Peyer's patch (tissue), 4 donors: ENCODE measurements at regions not wholly inside any gene's neighbourhood (a gene's known extent, or its start where the extent isn't known, plus 50 kb on each side); places are given as distances from the start of the nearest gene placed in this dataset.

Experiments used
- POLR2A ChIP-seq, 2 donors: fragments of 450-650 bp; IDR thresholded peaks; one replicate each; pipeline ENCODE4 v1.5.1; 2017; ENCODE audit warnings: antibody characterized with exemption in 2 of 2, mild to moderate bottlenecking in 2 of 2, moderate library complexity in 2 of 2
- TF ChIP-seq, protein P1 (sequence below), 6 experiments: fragments of 450-650 bp in 4 of 6; fragments of 200-600 bp in 2 of 6; sonication (generic) in 1 of 6; IDR thresholded peaks; one replicate each; pipeline ENCODE4 v1.5.1; 2017 to 2019; ENCODE audit warnings: antibody characterized with exemption in 6 of 6, mild to moderate bottlenecking in 3 of 6, moderate library complexity in 1 of 6

GRCh38 chr7:115734641-115735040, 295.9 kb downstream of the TFEC start:
- TF ChIP-seq, protein P1, sequence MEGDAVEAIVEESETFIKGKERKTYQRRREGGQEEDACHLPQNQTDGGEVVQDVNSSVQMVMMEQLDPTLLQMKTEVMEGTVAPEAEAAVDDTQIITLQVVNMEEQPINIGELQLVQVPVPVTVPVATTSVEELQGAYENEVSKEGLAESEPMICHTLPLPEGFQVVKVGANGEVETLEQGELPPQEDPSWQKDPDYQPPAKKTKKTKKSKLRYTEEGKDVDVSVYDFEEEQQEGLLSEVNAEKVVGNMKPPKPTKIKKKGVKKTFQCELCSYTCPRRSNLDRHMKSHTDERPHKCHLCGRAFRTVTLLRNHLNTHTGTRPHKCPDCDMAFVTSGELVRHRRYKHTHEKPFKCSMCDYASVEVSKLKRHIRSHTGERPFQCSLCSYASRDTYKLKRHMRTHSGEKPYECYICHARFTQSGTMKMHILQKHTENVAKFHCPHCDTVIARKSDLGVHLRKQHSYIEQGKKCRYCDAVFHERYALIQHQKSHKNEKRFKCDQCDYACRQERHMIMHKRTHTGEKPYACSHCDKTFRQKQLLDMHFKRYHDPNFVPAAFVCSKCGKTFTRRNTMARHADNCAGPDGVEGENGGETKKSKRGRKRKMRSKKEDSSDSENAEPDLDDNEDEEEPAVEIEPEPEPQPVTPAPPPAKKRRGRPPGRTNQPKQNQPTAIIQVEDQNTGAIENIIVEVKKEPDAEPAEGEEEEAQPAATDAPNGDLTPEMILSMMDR (IDR thresholded peaks at IDR 0.05), result no peak
- TF ChIP-seq POLR2A (IDR thresholded peaks at IDR 0.05), result no peak
